ENCODE measurements at regions not wholly inside any gene's neighbourhood (a gene's known extent, or its start where the extent isn't known, plus 50 kb on each side); places are given as distances from the start of the nearest gene placed in this dataset.

DNA sequence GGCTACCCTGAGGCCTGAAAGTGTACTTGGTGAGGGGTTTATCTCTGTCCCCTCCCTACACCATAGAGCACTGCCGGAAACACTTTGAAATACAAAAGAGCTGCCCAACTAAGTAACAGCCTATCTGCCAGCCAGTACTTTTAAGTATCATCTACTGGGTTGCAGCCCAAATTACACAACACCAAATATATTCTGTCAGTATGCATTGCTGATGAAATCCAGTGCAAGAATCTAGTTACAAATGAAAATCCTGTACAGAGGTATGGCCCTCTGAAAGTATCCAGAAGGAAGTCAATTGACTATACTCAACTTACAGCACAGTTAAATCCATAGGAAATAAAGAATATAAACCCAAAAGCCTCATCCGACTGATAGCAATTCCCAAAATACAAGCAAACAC, 280.8 kb downstream of the CCDC85A start:
- Histone ChIP-seq H3K27ac (ENCODE audit: low read depth, low read length) (no peak overlapping the region), H3K36me3 (ENCODE audit: control insufficient read depth, insufficient read depth, low read length) (no peaks in the 10 kb centered on the region), H3K4me3 (ENCODE audit: low read depth, low read length) (no peak overlapping the region), H3K27me3 (ENCODE audit: control insufficient read depth, insufficient read depth, low read length) (no peaks in the 10 kb centered on the region), H3K9me3 (ENCODE audit: control insufficient read depth, insufficient read depth, low read length) (no peaks in the 10 kb centered on the region), H3K4me1 (ENCODE audit: control insufficient read depth, insufficient read depth, low read length) (no peaks in the 10 kb centered on the region)
- DNase-seq (ENCODE audit: low read depth in 4 of 6, low spot score in 6 of 6): no peak
- WGBS (ENCODE audit: insufficient coverage): 100% methylated on average over 1 of the region's 2 CpGs

DNA sequence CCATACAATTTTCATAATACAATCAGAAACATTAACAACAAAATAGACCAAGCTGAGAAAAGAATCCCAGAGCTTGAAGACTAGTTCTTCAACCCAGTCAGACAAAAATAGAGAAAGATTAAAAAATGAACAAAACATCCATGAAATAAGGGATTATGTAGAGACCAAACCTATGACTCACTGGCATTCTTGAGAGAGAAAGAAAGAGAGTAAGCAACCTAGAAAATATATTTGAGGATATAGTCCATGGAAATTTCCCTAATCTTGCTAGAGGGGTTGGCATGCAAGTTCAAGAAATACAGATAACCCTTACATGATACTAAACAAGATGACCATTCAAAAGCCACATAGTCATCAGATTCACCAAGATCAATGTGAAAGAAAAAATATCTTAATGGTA, 281.7 kb downstream of the CCDC85A start:
- Histone ChIP-seq H3K4me1 (ENCODE audit: control insufficient read depth, insufficient read depth, low read length) (no peaks in the 10 kb centered on the region), H3K27ac (ENCODE audit: low read depth, low read length) (no peak overlapping the region), H3K36me3 (ENCODE audit: control insufficient read depth, insufficient read depth, low read length) (no peaks in the 10 kb centered on the region), H3K27me3 (ENCODE audit: control insufficient read depth, insufficient read depth, low read length) (no peaks in the 10 kb centered on the region), H3K9me3 (ENCODE audit: control insufficient read depth, insufficient read depth, low read length) (no peaks in the 10 kb centered on the region), H3K4me3 (ENCODE audit: low read depth, low read length) (no peak overlapping the region)
- no peak for DNase-seq (ENCODE audit: low read depth in 4 of 6, low spot score in 6 of 6)

DNA sequence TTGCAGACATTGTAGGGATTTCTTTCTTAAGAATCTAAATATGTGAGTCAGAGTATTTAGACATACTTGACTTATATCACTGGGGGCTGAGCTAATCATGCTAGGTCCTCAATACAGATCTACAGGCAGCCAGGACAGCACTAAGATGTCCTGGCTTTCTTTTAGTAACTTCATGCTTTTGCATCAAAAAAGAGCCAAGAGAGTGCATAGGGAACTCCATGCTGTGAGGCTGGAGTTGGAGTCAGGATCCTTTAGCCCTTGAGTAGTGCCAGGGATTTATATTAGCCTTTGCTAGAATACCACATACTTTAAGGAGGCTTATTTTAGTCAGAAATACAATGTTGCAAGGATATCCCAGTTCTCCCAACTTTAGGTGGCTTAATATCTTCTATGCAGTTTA, 289.7 kb downstream of the CCDC85A start:
- no peaks in the 10 kb centered on the region for H3K4me1 ChIP-seq (ENCODE audit: control insufficient read depth, insufficient read depth, low read length)

DNA sequence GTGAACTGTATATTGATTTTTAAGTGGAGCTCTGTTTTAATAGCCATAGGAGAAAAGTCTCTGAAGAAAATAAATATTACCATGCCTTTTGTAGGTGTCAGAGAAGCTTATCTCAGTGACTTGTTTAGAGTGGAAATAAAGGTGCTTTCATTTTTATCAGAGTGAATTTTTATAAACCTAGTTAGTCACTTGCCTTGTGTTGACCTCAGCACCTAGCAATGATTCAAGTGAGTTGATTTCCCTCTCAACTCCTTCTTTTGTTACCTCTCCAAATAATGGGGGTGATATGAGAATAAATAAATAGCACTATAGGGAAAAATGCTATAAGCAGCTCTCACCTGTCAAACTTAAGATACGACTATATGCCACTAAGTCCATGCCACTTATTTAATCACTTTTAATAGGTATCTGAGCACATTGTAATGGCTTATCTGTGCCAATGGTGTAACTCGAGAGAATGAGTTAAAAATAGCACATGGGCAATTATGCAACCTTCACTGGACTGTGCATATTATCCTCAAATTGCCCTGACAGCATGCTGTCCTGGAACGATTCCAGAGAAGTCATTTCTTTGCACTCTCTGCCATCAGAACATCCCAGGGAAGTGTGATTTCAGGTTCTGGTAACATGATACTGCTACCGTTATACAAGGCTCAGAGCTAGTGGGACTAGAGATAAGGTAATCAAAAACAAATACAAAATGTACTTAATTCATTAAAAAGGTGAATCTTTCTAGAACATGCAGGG, 290.8 kb downstream of the CCDC85A start:
- no peaks in the 10 kb centered on the region for H3K9me3 ChIP-seq (ENCODE audit: control insufficient read depth, insufficient read depth, low read length)
- no peak overlapping the region for H3K4me3 ChIP-seq (ENCODE audit: low read depth, low read length)
- peak in 2 of 6 donors; percentile 9 to 81 for DNase-seq (ENCODE audit: low read depth in 4 of 6, low spot score in 6 of 6)
- H3K4me1 ChIP-seq (ENCODE audit: control insufficient read depth, insufficient read depth, low read length): no peaks in the 10 kb centered on the region
- WGBS (ENCODE audit: insufficient coverage): no CpG with 5 or more reads among the region's 4 CpGs
- H3K36me3 ChIP-seq (ENCODE audit: control insufficient read depth, insufficient read depth, low read length): no peaks in the 10 kb centered on the region
- H3K27me3 ChIP-seq (ENCODE audit: control insufficient read depth, insufficient read depth, low read length): no peaks in the 10 kb centered on the region
- no peak overlapping the region for H3K27ac ChIP-seq (ENCODE audit: low read depth, low read length)

More for the DNA sequence above, 289.7 kb downstream of the CCDC85A start:
- DNase-seq (ENCODE audit: low read depth in 4 of 6, low spot score in 6 of 6): no peak
- H3K9me3 ChIP-seq (ENCODE audit: control insufficient read depth, insufficient read depth, low read length): no peaks in the 10 kb centered on the region
- H3K27me3 ChIP-seq (ENCODE audit: control insufficient read depth, insufficient read depth, low read length): no peaks in the 10 kb centered on the region
- no peak overlapping the region for H3K27ac ChIP-seq (ENCODE audit: low read depth, low read length)
- H3K4me3 ChIP-seq (ENCODE audit: low read depth, low read length): no peak overlapping the region
- no peaks in the 10 kb centered on the region for H3K36me3 ChIP-seq (ENCODE audit: control insufficient read depth, insufficient read depth, low read length)

- no peaks in the 10 kb centered on the region for H3K9me3 ChIP-seq (ENCODE audit: control insufficient read depth, insufficient read depth, low read length)
- no peaks in the 10 kb centered on the region for H3K4me1 ChIP-seq (ENCODE audit: control insufficient read depth, insufficient read depth, low read length)
- 100% methylated on average over 1 of the region's 2 CpGs for WGBS (ENCODE audit: insufficient coverage)
- DNase-seq (ENCODE audit: low read depth in 4 of 6, low spot score in 6 of 6): peak in 1 of 6 donors; percentile 32
- no peak overlapping the region for H3K4me3 ChIP-seq (ENCODE audit: low read depth, low read length)
- H3K27me3 ChIP-seq (ENCODE audit: control insufficient read depth, insufficient read depth, low read length): no peaks in the 10 kb centered on the region
- no peak overlapping the region for H3K27ac ChIP-seq (ENCODE audit: low read depth, low read length)
- H3K36me3 ChIP-seq (ENCODE audit: control insufficient read depth, insufficient read depth, low read length): no peaks in the 10 kb centered on the region
Measured at GRCh38 chr2:56475191-56475590, 291.4 kb downstream of the CCDC85A start.

DNA sequence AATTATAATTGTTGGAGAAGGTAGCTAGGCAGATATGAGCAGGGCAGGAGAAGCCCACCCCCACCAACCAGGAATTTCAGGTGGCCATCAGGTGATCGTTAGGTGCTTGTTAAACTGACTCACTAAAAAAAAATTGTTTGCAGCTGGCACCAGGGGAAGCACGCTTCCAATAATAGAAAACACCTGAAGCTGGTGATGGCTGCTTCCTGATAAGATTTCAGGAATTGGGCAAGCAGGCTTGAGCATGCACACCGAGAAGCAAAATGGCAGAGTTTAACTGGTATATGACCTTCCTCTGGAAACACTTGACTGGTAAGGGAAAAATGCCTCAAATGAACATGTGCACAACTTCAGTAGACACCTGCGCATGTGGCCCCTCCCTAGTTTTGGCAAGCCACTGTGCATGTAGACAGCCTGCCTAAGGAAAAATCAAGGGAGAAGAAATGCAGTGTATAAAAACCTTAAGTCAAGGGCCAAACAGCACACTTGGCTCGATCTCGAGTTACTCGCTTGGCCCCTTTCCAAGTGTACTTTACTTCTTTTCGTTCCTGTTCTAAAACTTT, 292.8 kb downstream of the CCDC85A start:
- H3K27me3 ChIP-seq (ENCODE audit: control insufficient read depth, insufficient read depth, low read length): no peaks in the 10 kb centered on the region
- H3K4me3 ChIP-seq (ENCODE audit: low read depth, low read length): no peak overlapping the region
- DNase-seq (ENCODE audit: low read depth in 4 of 6, low spot score in 6 of 6): no peak
- no peaks in the 10 kb centered on the region for H3K9me3 ChIP-seq (ENCODE audit: control insufficient read depth, insufficient read depth, low read length)
- WGBS (ENCODE audit: insufficient coverage): 82% methylated on average over 8 of the region's 8 CpGs
- no peak overlapping the region for H3K27ac ChIP-seq (ENCODE audit: low read depth, low read length)
- no peaks in the 10 kb centered on the region for H3K4me1 ChIP-seq (ENCODE audit: control insufficient read depth, insufficient read depth, low read length)
- no peaks in the 10 kb centered on the region for H3K36me3 ChIP-seq (ENCODE audit: control insufficient read depth, insufficient read depth, low read length)

GRCh38 chr2:56478027-56478426, 294.2 kb downstream of the CCDC85A start:
- no peak overlapping the region for H3K27ac ChIP-seq (ENCODE audit: low read depth, low read length)
- no peaks in the 10 kb centered on the region for H3K36me3 ChIP-seq (ENCODE audit: control insufficient read depth, insufficient read depth, low read length)
- H3K27me3 ChIP-seq (ENCODE audit: control insufficient read depth, insufficient read depth, low read length): no peaks in the 10 kb centered on the region
- no peak overlapping the region for H3K4me3 ChIP-seq (ENCODE audit: low read depth, low read length)
- no peaks in the 10 kb centered on the region for H3K9me3 ChIP-seq (ENCODE audit: control insufficient read depth, insufficient read depth, low read length)
- no peak for DNase-seq (ENCODE audit: low read depth in 4 of 6, low spot score in 6 of 6)
- no peaks in the 10 kb centered on the region for H3K4me1 ChIP-seq (ENCODE audit: control insufficient read depth, insufficient read depth, low read length)

DNA sequence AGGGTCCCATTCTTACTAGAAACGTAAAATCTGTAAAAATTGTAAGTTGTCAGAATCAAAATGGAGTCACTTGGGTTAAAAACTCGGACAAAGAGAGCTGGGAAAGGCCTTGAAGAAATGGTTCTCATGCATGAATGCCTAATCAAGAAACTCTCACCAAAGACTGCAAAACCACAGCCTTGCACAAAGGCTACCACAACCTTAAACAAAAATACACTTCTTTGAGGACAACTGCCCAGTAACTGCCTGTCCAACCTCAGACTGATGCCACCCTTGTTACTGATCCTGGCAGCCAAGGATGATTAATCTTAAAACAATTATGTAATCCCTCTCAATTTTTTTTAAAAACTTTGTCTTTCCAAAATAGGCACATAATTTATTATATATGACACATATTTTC, 299.3 kb downstream of the CCDC85A start:
- Histone ChIP-seq H3K9me3 (ENCODE audit: control insufficient read depth, insufficient read depth, low read length) (no peaks in the 10 kb centered on the region), H3K4me1 (ENCODE audit: control insufficient read depth, insufficient read depth, low read length) (no peaks in the 10 kb centered on the region), H3K4me3 (ENCODE audit: low read depth, low read length) (no peak overlapping the region), H3K36me3 (ENCODE audit: control insufficient read depth, insufficient read depth, low read length) (no peaks in the 10 kb centered on the region), H3K27me3 (ENCODE audit: control insufficient read depth, insufficient read depth, low read length) (no peaks in the 10 kb centered on the region), H3K27ac (ENCODE audit: low read depth, low read length) (no peak overlapping the region)
- DNase-seq (ENCODE audit: low read depth in 4 of 6, low spot score in 6 of 6): no peak
- WGBS (ENCODE audit: insufficient coverage): no CpG with 5 or more reads among the region's 2 CpGs

- no peak for DNase-seq (ENCODE audit: low read depth in 4 of 6, low spot score in 6 of 6)
- Histone ChIP-seq H3K27me3 (ENCODE audit: control insufficient read depth, insufficient read depth, low read length) (no peaks in the 10 kb centered on the region), H3K4me3 (ENCODE audit: low read depth, low read length) (no peak overlapping the region), H3K4me1 (ENCODE audit: control insufficient read depth, insufficient read depth, low read length) (no peaks in the 10 kb centered on the region), H3K9me3 (ENCODE audit: control insufficient read depth, insufficient read depth, low read length) (no peaks in the 10 kb centered on the region), H3K36me3 (ENCODE audit: control insufficient read depth, insufficient read depth, low read length) (no peaks in the 10 kb centered on the region), H3K27ac (ENCODE audit: low read depth, low read length) (no peak overlapping the region)
Measured at GRCh38 chr2:56484906-56485305, 301.1 kb downstream of the CCDC85A start.

GRCh38 chr2:56500317-56500716, 316.5 kb downstream of the CCDC85A start:
- no peak for DNase-seq (ENCODE audit: low read depth in 4 of 6, low spot score in 6 of 6)
- Histone ChIP-seq H3K4me1 (ENCODE audit: control insufficient read depth, insufficient read depth, low read length) (no peaks in the 10 kb centered on the region), H3K9me3 (ENCODE audit: control insufficient read depth, insufficient read depth, low read length) (peaks cover 2% of the 10 kb centered on the region), H3K27ac (ENCODE audit: low read depth, low read length) (no peak overlapping the region), H3K27me3 (ENCODE audit: control insufficient read depth, insufficient read depth, low read length) (no peaks in the 10 kb centered on the region), H3K4me3 (ENCODE audit: low read depth, low read length) (no peak overlapping the region), H3K36me3 (ENCODE audit: control insufficient read depth, insufficient read depth, low read length) (no peaks in the 10 kb centered on the region)
- WGBS (ENCODE audit: insufficient coverage): no CpG with 5 or more reads among the region's 1 CpG

Measured in spinal cord (tissue), 9 donors.